GM18517 (cell line): ENCODE measurements at regions not wholly inside any gene's neighbourhood (a gene's known extent, or its start where the extent isn't known, plus 50 kb on each side); places are given as distances from the start of the nearest gene placed in this dataset.

Experiments used
- ATAC-seq: cut with Tn5 transposase; IDR thresholded peaks from one replicate; pipeline ENCODE4 v1.9.1; 2021; ENCODE audit warnings: mild to moderate bottlenecking, moderate library complexity; ENCODE audit not compliant: unreplicated experiment

- ATAC-seq = no peak
Measured at GRCh38 chr3:178295292-178295912, 240.8 kb upstream of the KCNMB2 start.

GRCh38 chr3:178297199-178297598 lies 239.0 kb upstream of the KCNMB2 start:
- ATAC-seq = no peak

- ATAC-seq = no peak
Measured at GRCh38 chr3:178297740-178298139, 238.5 kb upstream of the KCNMB2 start.

- ATAC-seq = no peak
Measured at GRCh38 chr3:178300441-178300959, 235.7 kb upstream of the KCNMB2 start.

- ATAC-seq = no peak
Measured at GRCh38 chr3:178302966-178303930, 233.0 kb upstream of the KCNMB2 start.

- ATAC-seq = no peak
Measured at GRCh38 chr3:178304758-178305467, 231.3 kb upstream of the KCNMB2 start.

GRCh38 chr3:178306432-178307115 lies 229.7 kb upstream of the KCNMB2 start:
- ATAC-seq = no peak

GRCh38 chr3:178308771-178309170 lies 227.5 kb upstream of the KCNMB2 start:
- no peak for ATAC-seq

GRCh38 chr3:178310949-178311348 lies 225.3 kb upstream of the KCNMB2 start:
- no peak for ATAC-seq

GRCh38 chr3:178313716-178314115 lies 222.5 kb upstream of the KCNMB2 start:
- ATAC-seq = no peak

- no peak for ATAC-seq
Measured at GRCh38 chr3:178318340-178318739, 217.9 kb upstream of the KCNMB2 start.

GRCh38 chr3:178318941-178319816 lies 217.1 kb upstream of the KCNMB2 start:
- ATAC-seq = no peak

GRCh38 chr3:178320456-178321351 lies 215.5 kb upstream of the KCNMB2 start:
- ATAC-seq = no peak

GRCh38 chr3:178324356-178324755 lies 211.9 kb upstream of the KCNMB2 start:
- no peak for ATAC-seq

- no peak for ATAC-seq
Measured at GRCh38 chr3:178325330-178325729, 210.9 kb upstream of the KCNMB2 start.

- no peak for ATAC-seq
Measured at GRCh38 chr3:178329936-178330335, 206.3 kb upstream of the KCNMB2 start.

- ATAC-seq = no peak
Measured at GRCh38 chr3:178334239-178334638, 202.0 kb upstream of the KCNMB2 start.

GRCh38 chr3:178336336-178336735 lies 199.9 kb upstream of the KCNMB2 start:
- ATAC-seq = no peak

- no peak for ATAC-seq
Measured at GRCh38 chr3:178340506-178340905, 195.7 kb upstream of the KCNMB2 start.
